ENCODE measurements at regions not wholly inside any gene's neighbourhood (a gene's known extent, or its start where the extent isn't known, plus 50 kb on each side); places are given as distances from the start of the nearest gene placed in this dataset.
"Not testable (repeated sequence)": the region's sequence is repeated elsewhere in the genome, so short reads cannot be mapped to it uniquely, and the experiment has no call there.

DNA sequence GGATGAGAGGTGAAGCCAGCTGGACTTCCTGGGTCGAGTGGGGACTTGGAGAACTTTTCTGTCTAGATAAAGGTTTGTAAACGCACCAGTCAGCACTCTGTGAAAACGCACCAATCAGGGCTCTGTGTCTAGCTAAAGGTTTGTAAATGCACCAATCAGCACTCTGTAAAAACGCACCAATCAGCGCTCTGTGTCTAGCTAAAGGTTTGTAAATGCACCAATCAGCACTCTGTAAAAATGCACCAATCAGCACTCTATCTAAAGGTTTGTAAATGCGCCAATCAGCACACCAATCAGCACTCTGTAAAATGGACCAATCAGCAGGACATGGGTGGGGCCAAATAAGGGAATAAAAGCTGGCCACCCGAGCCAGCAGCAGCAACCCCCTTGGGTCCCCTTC, 116.4 kb upstream of the CRY1 start:
- not testable (repeated sequence) for TF ChIP-seq MED8 (CRISPR knock-in tag; IDR thresholded peaks at IDR 0.05; ENCODE audit: insufficient replicate concordance); POLR2AphosphoS5 (IDR thresholded peaks at IDR 0.05; ENCODE audit: low read depth, low read length); SP2 (CRISPR knock-in tag; IDR thresholded peaks at IDR 0.05)
